ENCODE measurements at regions not wholly inside any gene's neighbourhood (a gene's known extent, or its start where the extent isn't known, plus 50 kb on each side); places are given as distances from the start of the nearest gene placed in this dataset.

- H3K27me3 Mint-ChIP-seq: peaks cover 5% of the 10 kb centered on the region
- no peak for DNase-seq
- H3K4me3 Mint-ChIP-seq: no peak overlapping the region
- H3K4me1 Mint-ChIP-seq: peaks cover 2% of the 10 kb centered on the region
- H3K36me3 Mint-ChIP-seq: peaks cover 2% of the 10 kb centered on the region
- no peak overlapping the region for H3K27ac Mint-ChIP-seq
- H3K9me3 Mint-ChIP-seq: peaks cover 15% of the 10 kb centered on the region
Measured at GRCh38 chr15:72948662-72949061, 103.6 kb upstream of the NEO1 start.

DNA sequence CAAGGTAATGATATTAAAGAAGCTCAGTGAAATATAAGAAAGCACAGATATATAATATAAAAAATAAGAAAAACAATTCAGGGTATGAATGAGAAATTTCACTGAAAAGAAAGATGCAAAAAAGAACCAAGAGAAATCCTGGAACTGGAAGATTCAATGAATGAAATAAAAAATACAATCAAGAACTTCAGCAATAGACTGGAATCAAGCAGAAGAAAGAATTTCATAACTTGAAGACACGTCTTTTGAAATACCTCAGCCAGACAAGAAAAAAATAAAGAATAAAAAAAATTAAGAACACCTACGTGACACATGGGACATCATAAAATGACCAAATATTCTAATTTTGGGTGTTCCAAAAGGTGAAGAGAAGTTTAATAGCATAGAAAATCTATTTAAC, 104.6 kb upstream of the NEO1 start:
- Mint-ChIP-seq H3K4me1 (peaks cover 2% of the 10 kb centered on the region), H3K9me3 (peaks cover 15% of the 10 kb centered on the region), H3K27ac (no peak overlapping the region), H3K36me3 (peaks cover 2% of the 10 kb centered on the region), H3K27me3 (peaks cover 5% of the 10 kb centered on the region), H3K4me3 (no peak overlapping the region)
- DNase-seq: no peak

- H3K27me3 Mint-ChIP-seq: peaks cover 5% of the 10 kb centered on the region
- H3K9me3 Mint-ChIP-seq: peaks cover 15% of the 10 kb centered on the region
- no peak overlapping the region for H3K4me3 Mint-ChIP-seq
- no peak overlapping the region for H3K27ac Mint-ChIP-seq
- peaks cover 2% of the 10 kb centered on the region for H3K4me1 Mint-ChIP-seq
- peaks cover 2% of the 10 kb centered on the region for H3K36me3 Mint-ChIP-seq
- DNase-seq: no peak
Measured at GRCh38 chr15:72944565-72944964, 107.7 kb upstream of the NEO1 start.

DNA sequence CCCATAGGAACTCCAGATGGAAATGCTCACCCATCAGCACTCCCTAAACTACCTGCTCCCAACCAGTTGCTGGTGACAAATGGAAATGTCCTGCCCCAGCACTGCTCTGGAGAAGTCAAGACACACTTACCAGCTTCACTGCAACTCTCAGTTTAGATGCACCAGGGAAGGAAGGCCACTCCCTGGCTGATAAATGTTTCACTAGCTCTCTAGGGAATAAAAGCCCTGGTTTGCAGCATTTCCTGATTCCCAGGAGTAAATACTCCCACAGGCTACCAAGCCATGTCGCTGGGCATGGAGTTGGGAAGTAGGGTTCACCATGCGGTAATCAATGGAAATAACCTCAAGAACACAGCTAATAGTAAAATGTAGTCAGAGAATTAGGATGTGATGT, 112.0 kb upstream of the NEO1 start:
- Mint-ChIP-seq H3K27ac (no peak overlapping the region), H3K36me3 (no peaks in the 10 kb centered on the region), H3K27me3 (peaks cover 10% of the 10 kb centered on the region), H3K9me3 (no peaks in the 10 kb centered on the region), H3K4me1 (no peaks in the 10 kb centered on the region), H3K4me3 (no peak overlapping the region)
- DNase-seq: no peak

DNA sequence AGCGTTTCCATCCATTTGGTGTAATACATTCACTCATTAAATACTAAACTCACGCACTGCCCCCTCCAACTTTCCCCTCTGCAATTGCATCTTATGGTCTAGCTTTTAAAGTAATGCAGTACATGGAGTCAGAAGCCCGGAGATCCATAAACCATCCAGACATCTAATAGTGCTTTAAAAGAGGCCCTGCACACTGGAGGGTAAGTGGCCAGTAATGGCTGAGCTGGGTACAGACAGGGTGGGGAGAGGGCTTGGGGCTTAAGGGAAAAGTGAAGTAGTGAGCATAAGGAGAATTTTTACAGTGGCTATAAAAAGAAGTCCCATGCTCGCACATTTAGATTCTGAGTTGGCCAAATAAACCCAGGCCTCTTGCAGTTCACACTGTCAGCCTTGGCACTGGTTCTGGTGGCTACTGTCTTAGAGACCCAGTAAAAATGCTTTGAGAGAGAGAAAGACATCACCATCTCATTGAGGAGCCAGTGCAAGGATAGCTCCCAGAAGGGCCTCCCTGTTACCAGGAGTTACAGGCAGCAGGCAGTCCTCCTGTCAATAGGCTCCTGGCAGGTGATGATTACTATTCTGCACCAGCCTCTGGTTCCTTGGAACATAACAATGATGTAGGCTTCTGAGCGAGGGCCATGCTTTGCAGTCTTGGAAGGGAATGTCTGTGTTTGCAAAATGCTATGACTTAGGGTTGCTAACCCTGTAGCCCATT, 112.6 kb upstream of the NEO1 start:
- DNase-seq: no peak
- Mint-ChIP-seq H3K27me3 (peaks cover 14% of the 10 kb centered on the region), H3K36me3 (no peaks in the 10 kb centered on the region), H3K4me1 (no peaks in the 10 kb centered on the region), H3K4me3 (no peak overlapping the region), H3K9me3 (no peaks in the 10 kb centered on the region), H3K27ac (no peak overlapping the region)

DNA sequence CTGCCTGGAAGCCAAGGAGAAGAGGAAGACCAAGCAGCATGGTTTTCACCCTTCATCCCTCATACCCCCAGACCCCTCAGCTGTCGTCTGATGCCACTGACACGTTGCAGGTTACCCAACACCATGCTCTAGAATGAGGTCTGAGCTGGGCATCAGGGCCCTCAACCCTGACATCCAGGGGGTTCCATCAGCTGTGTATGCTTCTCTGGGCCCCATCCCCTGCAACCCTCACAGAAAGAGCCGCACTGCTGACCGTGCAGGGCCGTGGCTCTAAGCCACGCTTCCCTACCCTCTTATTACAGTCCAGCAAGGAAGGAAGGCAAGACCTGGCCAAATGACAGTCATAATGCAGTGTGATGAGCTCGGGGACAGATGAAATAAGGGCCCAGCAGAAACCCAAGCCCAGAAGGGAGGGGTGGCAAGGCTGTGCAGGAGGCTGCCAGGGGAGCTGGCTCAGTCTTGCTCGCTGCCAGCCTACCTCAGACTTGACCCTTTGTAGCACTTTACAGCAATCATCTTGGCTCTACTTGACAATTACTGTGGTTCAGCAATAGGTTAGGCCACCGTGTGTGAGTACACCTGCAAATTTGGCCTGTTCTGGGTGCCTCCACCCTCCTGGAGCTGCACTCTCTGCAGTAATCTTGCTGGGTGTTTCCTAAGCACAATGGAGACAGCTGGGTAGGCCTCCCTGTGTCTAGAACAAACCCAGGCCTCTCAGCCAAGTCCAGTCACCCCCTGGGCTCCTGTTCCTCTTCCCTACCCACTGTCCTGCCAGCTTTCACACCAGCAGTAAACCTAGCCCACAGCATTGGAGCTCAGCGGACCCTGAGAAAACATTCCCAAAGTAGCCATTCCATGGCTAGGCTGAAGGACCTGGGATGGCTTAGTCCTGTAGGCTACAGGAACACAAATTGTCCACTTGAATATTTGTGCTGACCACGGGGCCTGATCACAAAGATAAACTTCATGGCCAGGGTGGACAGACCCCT, 115.3 kb upstream of the NEO1 start:
- DNase-seq: no peak
- H3K36me3 Mint-ChIP-seq: no peaks in the 10 kb centered on the region
- H3K4me1 Mint-ChIP-seq: no peaks in the 10 kb centered on the region
- no peak overlapping the region for H3K27ac Mint-ChIP-seq
- no peak overlapping the region for H3K4me3 Mint-ChIP-seq
- H3K27me3 Mint-ChIP-seq: peaks cover 29% of the 10 kb centered on the region
- no peaks in the 10 kb centered on the region for H3K9me3 Mint-ChIP-seq

GRCh38 chr15:72936237-72936636, 116.0 kb upstream of the NEO1 start:
- DNase-seq: no peak
- H3K27ac Mint-ChIP-seq: no peak overlapping the region

GRCh38 chr15:72935521-72935920, 116.7 kb upstream of the NEO1 start:
- DNase-seq: no peak
- Mint-ChIP-seq H3K36me3 (no peaks in the 10 kb centered on the region), H3K4me1 (no peaks in the 10 kb centered on the region), H3K9me3 (no peaks in the 10 kb centered on the region), H3K27ac (no peak overlapping the region), H3K4me3 (no peak overlapping the region), H3K27me3 (peaks cover 41% of the 10 kb centered on the region)

More at GRCh38 chr15:72936237-72936636, 116.0 kb upstream of the NEO1 start:
- Mint-ChIP-seq H3K36me3 (no peaks in the 10 kb centered on the region), H3K4me3 (no peak overlapping the region), H3K9me3 (no peaks in the 10 kb centered on the region), H3K4me1 (no peaks in the 10 kb centered on the region), H3K27me3 (peaks cover 37% of the 10 kb centered on the region)

GRCh38 chr15:72934921-72935320, 117.3 kb upstream of the NEO1 start:
- Mint-ChIP-seq H3K4me3 (no peak overlapping the region), H3K36me3 (no peaks in the 10 kb centered on the region), H3K27me3 (peaks cover 47% of the 10 kb centered on the region), H3K4me1 (no peaks in the 10 kb centered on the region), H3K9me3 (no peaks in the 10 kb centered on the region), H3K27ac (no peak overlapping the region)
- DNase-seq: no peak

DNA sequence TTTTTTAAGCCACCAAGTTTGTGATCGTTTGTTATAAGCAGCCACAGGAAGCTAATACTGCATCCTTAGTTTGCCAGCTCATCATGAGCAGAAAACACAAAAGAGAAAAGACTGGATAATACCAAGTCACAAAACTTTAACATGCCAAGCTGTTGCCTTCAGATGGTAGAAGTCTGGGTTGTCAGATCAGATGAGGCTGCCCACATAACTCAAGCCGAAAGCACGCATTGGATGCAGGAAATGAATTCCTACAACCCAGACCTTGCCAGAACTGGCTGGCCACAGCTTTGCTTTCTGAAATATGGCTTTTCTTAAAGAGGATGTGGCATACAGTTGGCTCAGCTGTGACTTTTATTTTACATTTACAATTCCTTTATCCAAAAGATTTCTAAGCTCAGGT, 118.3 kb upstream of the NEO1 start:
- DNase-seq: no peak

GRCh38 chr15:72932472-72932871, 119.8 kb upstream of the NEO1 start:
- Mint-ChIP-seq H3K27ac (no peak overlapping the region), H3K27me3 (peaks cover 68% of the 10 kb centered on the region), H3K4me1 (no peaks in the 10 kb centered on the region)

More for the DNA sequence above, 118.3 kb upstream of the NEO1 start:
- Mint-ChIP-seq H3K4me1 (no peaks in the 10 kb centered on the region), H3K9me3 (no peaks in the 10 kb centered on the region), H3K4me3 (no peak overlapping the region), H3K27ac (no peak overlapping the region), H3K27me3 (peaks cover 57% of the 10 kb centered on the region), H3K36me3 (no peaks in the 10 kb centered on the region)

GRCh38 chr15:72927451-72927850, 124.8 kb upstream of the NEO1 start:
- Mint-ChIP-seq H3K4me3 (no peak overlapping the region), H3K27ac (no peak overlapping the region), H3K27me3 (peaks cover 53% of the 10 kb centered on the region)

More at GRCh38 chr15:72932472-72932871, 119.8 kb upstream of the NEO1 start:
- Mint-ChIP-seq H3K9me3 (no peaks in the 10 kb centered on the region), H3K36me3 (no peaks in the 10 kb centered on the region), H3K4me3 (no peak overlapping the region)
- no peak for DNase-seq

GRCh38 chr15:72925661-72926060, 126.6 kb upstream of the NEO1 start:
- H3K27ac Mint-ChIP-seq: no peak overlapping the region
- peaks cover 40% of the 10 kb centered on the region for H3K27me3 Mint-ChIP-seq
- no peaks in the 10 kb centered on the region for H3K36me3 Mint-ChIP-seq
- H3K4me3 Mint-ChIP-seq: no peak overlapping the region
- DNase-seq: no peak
- H3K9me3 Mint-ChIP-seq: no peaks in the 10 kb centered on the region
- H3K4me1 Mint-ChIP-seq: peaks cover 2% of the 10 kb centered on the region

More at GRCh38 chr15:72927451-72927850, 124.8 kb upstream of the NEO1 start:
- Mint-ChIP-seq H3K4me1 (peaks cover 2% of the 10 kb centered on the region), H3K36me3 (no peaks in the 10 kb centered on the region), H3K9me3 (no peaks in the 10 kb centered on the region)
- no peak for DNase-seq

DNA sequence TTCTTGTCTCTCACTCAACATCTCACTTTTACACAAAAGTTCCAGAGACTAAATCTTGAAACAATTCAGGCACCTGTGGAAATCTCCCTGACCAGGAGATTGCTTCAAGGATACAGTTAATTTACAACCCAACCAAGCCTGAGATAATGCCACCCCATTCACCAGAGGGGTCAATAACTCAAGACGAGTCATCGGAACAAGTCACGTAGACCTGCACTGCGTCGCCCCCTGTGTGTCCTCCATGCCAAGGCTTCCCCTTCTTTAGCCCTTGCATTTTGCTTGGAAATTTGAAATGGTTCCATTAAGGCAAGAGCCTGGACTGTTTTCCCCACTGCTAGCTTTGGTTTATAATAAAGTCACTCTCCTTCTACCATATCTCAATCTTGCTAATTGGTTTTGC, 129.0 kb upstream of the NEO1 start:
- Mint-ChIP-seq H3K27ac (no peak overlapping the region), H3K4me1 (peaks cover 2% of the 10 kb centered on the region), H3K36me3 (no peaks in the 10 kb centered on the region), H3K4me3 (no peak overlapping the region), H3K27me3 (peaks cover 16% of the 10 kb centered on the region), H3K9me3 (no peaks in the 10 kb centered on the region)
- DNase-seq: no peak

DNA sequence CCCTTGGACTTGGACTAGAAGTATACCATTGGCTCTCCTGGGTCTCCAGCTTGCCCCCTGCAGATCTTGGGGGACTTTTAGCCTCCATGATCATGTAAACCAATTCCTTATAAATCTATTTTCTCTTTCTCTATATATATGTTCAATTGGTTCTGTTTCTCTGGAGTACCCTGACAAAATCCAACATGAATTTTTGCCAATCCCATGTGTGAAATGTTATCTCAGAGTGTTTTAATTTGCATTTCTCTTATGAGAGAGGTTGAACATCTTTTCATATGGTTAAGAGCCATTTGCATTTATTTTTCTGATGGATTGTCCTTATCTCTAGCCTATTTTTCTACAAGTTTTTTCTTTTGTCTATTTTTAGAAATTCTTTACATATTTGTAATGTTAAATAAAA, 131.7 kb upstream of the NEO1 start:
- DNase-seq: no peak
- Mint-ChIP-seq H3K27ac (no peak overlapping the region), H3K4me3 (no peak overlapping the region), H3K4me1 (no peaks in the 10 kb centered on the region), H3K27me3 (no peaks in the 10 kb centered on the region), H3K36me3 (no peaks in the 10 kb centered on the region), H3K9me3 (no peaks in the 10 kb centered on the region)

All from activated naive CD8-positive, alpha-beta T cell treated with anti-CD3 and anti-CD28 coated beads for 36 hours (primary cell).